ENCODE measurements at regions not wholly inside any gene's neighbourhood (a gene's known extent, or its start where the extent isn't known, plus 50 kb on each side); places are given as distances from the start of the nearest gene placed in this dataset.

DNA sequence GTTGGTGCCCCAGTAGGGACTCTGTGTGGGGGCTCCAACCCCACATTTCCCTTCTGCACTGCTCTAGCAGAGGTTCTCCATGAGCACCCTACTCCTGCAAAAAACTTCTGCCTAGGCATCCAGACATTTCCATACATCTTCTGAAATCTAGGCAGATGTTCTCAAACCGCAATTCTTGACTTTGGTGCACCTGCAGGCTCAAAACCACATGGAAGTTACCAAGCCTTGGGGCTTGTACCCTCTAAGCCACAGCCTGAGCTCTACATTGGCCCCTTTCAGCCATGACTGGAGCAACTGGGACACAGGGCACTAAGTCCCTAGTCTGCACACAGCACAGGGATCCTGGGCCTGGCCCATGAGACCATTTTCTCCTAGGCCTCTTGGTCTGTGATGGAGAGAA is 66.5 kb upstream of the VGLL3 start (continued):
- TF ChIP-seq HIC1 (tag by site-specific recombination; IDR thresholded peaks at IDR 0.05) (no peak), YY2 (tag by site-specific recombination; IDR thresholded peaks at IDR 0.05) (no peak), BCL11A (tag by site-specific recombination; IDR thresholded peaks at IDR 0.05; ENCODE audit: low read depth) (no peak)
- TF ChIP-seq, protein P1, sequence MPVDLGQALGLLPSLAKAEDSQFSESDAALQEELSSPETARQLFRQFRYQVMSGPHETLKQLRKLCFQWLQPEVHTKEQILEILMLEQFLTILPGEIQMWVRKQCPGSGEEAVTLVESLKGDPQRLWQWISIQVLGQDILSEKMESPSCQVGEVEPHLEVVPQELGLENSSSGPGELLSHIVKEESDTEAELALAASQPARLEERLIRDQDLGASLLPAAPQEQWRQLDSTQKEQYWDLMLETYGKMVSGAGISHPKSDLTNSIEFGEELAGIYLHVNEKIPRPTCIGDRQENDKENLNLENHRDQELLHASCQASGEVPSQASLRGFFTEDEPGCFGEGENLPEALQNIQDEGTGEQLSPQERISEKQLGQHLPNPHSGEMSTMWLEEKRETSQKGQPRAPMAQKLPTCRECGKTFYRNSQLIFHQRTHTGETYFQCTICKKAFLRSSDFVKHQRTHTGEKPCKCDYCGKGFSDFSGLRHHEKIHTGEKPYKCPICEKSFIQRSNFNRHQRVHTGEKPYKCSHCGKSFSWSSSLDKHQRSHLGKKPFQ (tag by site-specific recombination; IDR thresholded peaks at IDR 0.05): no peak

DNA sequence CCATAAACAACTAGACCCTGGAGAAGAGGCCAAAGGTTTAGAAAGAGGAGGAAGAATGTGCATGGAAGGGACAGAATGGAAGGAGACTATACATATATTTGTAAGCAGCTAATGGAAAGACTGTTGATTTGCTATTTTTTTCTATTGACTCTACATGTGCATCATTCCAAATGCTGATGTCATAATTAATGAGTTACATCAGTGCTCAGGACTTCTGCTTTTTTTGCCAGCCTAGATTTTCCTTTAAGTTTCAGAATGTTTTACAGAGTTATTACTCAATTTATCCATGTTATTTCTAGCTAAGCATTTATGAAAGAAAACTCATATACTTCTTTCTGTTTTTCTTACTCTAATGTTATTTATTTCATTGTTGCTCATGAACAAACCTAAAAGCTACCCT is 62.6 kb upstream of the VGLL3 start:
- POLR2A ChIA-PET: no interaction called here
- CTCF ChIA-PET: interaction anchor here (0.7 kb wide), 1 partner anchor 209 kb away, joined by 3 read pairs; no protein-coding TSS in a partner anchor
- Histone ChIP-seq H3K36me3 (ENCODE audit: control insufficient read depth in 2 of 2, insufficient read depth in 1 of 2, low read length in 2 of 2) (no peaks in the 10 kb centered on the region), H3K4me3 (ENCODE audit: low read depth, low read length) (no peak overlapping the region), H3K4me1 (ENCODE audit: control insufficient read depth, insufficient read depth, low read length) (no peaks in the 10 kb centered on the region), H3K27ac (ENCODE audit: extremely low read depth, low read depth, low read length) (no peak overlapping the region), H3K9me3 (ENCODE audit: control insufficient read depth, insufficient read depth, low read depth, low read length) (no peaks in the 10 kb centered on the region)
- no peak for TF ChIP-seq ZNF544 (tag by site-specific recombination; IDR thresholded peaks at IDR 0.05)
- TF ChIP-seq IKZF3 (tag by site-specific recombination; IDR thresholded peaks at IDR 0.05): no peak
- TF ChIP-seq ZNF354C (tag by site-specific recombination; IDR thresholded peaks at IDR 0.05; ENCODE audit: borderline replicate concordance, low read depth): no peak
- no peak for TF ChIP-seq ZNF416 (tag by site-specific recombination; IDR thresholded peaks at IDR 0.05)
- TF ChIP-seq TCF7L2 (IDR thresholded peaks at IDR 0.05; ENCODE audit: borderline replicate concordance, low read depth, low read length): no peak
- TF ChIP-seq, protein P2, sequence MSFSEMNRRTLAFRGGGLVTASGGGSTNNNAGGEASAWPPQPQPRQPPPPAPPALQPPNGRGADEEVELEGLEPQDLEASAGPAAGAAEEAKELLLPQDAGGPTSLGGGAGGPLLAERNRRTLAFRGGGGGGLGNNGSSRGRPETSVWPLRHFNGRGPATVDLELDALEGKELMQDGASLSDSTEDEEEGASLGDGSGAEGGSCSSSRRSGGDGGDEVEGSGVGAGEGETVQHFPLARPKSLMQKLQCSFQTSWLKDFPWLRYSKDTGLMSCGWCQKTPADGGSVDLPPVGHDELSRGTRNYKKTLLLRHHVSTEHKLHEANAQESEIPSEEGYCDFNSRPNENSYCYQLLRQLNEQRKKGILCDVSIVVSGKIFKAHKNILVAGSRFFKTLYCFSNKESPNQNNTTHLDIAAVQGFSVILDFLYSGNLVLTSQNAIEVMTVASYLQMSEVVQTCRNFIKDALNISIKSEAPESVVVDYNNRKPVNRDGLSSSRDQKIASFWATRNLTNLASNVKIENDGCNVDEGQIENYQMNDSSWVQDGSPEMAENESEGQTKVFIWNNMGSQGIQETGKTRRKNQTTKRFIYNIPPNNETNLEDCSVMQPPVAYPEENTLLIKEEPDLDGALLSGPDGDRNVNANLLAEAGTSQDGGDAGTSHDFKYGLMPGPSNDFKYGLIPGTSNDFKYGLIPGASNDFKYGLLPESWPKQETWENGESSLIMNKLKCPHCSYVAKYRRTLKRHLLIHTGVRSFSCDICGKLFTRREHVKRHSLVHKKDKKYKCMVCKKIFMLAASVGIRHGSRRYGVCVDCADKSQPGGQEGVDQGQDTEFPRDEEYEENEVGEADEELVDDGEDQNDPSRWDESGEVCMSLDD (tag by site-specific recombination; IDR thresholded peaks at IDR 0.05): no peak
- no peak for TF ChIP-seq ZNF391 (tag by site-specific recombination; IDR thresholded peaks at IDR 0.05; ENCODE audit: borderline replicate concordance, low read depth)
- TF ChIP-seq ZBTB26 (tag by site-specific recombination; optimal IDR thresholded peaks at IDR 0.05): no peak
- TF ChIP-seq, protein P3, sequence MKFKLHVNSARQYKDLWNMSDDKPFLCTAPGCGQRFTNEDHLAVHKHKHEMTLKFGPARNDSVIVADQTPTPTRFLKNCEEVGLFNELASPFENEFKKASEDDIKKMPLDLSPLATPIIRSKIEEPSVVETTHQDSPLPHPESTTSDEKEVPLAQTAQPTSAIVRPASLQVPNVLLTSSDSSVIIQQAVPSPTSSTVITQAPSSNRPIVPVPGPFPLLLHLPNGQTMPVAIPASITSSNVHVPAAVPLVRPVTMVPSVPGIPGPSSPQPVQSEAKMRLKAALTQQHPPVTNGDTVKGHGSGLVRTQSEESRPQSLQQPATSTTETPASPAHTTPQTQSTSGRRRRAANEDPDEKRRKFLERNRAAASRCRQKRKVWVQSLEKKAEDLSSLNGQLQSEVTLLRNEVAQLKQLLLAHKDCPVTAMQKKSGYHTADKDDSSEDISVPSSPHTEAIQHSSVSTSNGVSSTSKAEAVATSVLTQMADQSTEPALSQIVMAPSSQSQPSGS (tag by site-specific recombination; IDR thresholded peaks at IDR 0.05; ENCODE audit: low read depth): no peak
- TF ChIP-seq BCL11B (tag by site-specific recombination; IDR thresholded peaks at IDR 0.05; ENCODE audit: low read depth): no peak
- TF ChIP-seq ZNF768 (tag by site-specific recombination; IDR thresholded peaks at IDR 0.05): no peak
- TF ChIP-seq, protein P4, sequence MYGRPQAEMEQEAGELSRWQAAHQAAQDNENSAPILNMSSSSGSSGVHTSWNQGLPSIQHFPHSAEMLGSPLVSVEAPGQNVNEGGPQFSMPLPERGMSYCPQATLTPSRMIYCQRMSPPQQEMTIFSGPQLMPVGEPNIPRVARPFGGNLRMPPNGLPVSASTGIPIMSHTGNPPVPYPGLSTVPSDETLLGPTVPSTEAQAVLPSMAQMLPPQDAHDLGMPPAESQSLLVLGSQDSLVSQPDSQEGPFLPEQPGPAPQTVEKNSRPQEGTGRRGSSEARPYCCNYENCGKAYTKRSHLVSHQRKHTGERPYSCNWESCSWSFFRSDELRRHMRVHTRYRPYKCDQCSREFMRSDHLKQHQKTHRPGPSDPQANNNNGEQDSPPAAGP (tag by site-specific recombination; IDR thresholded peaks at IDR 0.05): no peak
- TF ChIP-seq SETDB1 (IDR thresholded peaks at IDR 0.05; ENCODE audit: insufficient read length, low read length): no peak
- no peak for TF ChIP-seq ZNF146 (tag by site-specific recombination; IDR thresholded peaks at IDR 0.05)
